GM12878 (cell line): ENCODE measurements at regions not wholly inside any gene's neighbourhood (a gene's known extent, or its start where the extent isn't known, plus 50 kb on each side); places are given as distances from the start of the nearest gene placed in this dataset.

ENCODE experiments used
- ATAC-seq: fragments of 200-7000 bp; cut with Tn5 transposase; 3 replicates; pipeline ENCODE4 v1.9.1; 2020; ENCODE audit warnings: mild to moderate bottlenecking, moderate library complexity
- BruUV-seq: library from RNA; stranded (reverse); fragments of 400-500 nt; replicated peaks from 2 replicates; lab custom pipeline; 2021; lab: Mats Ljungman, UMichigan
- CTCF ChIA-PET: fragments of 300-600 bp; sonication (Branson Sonifier 250); formaldehyde crosslinking; extraction: SDS; loops from one replicate; lab custom pipeline; 2021; ENCODE audit warnings: inconsistent platforms; lab: Yijun Ruan, JAX
- POLR2A ChIA-PET: fragments of 350-600 bp; formaldehyde crosslinking; extraction: SDS; loops from one replicate; lab custom pipeline; 2021; ENCODE audit warnings: inconsistent platforms; lab: Charles Lee
- RAD21 ChIA-PET: fragments of 300-600 bp; sonication (Branson Sonifier 250); formaldehyde crosslinking; loops from one replicate; lab custom pipeline; 2023; ENCODE audit warnings: antibody characterized with exemption; ENCODE audit not compliant: unreplicated experiment; lab: Charles Lee
- SMC1A ChIA-PET: fragments of 300-600 bp; sonication (Branson Sonifier 250); formaldehyde crosslinking; loops from one replicate; lab custom pipeline; 2023; ENCODE audit not compliant: unreplicated experiment, uncharacterized antibody; lab: Charles Lee
- DNase-seq: peaks from one replicate; pipeline ENCODE4 v3.0.0-alpha.2; 2011; ENCODE audit warnings: low read depth, low spot score
- FAIRE-seq: peaks from 3 replicates; lab custom pipeline; 2011; peaks lifted over from hg19 to GRCh38; lab: Jason Lieb, UNC
- H2AFZ ChIP-seq: 2 replicates; pipeline ENCODE4 v1.6.0; 2011; ENCODE audit warnings: low read depth, low read length, control low read depth; ENCODE audit not compliant: control insufficient read depth
- H3K27ac ChIP-seq: 2 replicates; pipeline ENCODE4 v1.5.1; 2011; ENCODE audit warnings: control low read depth; ENCODE audit not compliant: control insufficient read depth, insufficient read depth
- H3K27me3 ChIP-seq, 2 experiments: replicated peaks in 1 of 2; 2 replicates each; pipeline versions ENCODE4 v1.6.0 to v1.6.1; 2011; ENCODE audit warnings: low read length in 1 of 2; ENCODE audit not compliant: control insufficient read depth in 2 of 2, insufficient read depth in 2 of 2
- H3K36me3 ChIP-seq, 2 experiments: 2 replicates each; pipeline ENCODE4 v1.5.1; 2011; ENCODE audit warnings: low read length in 1 of 2; ENCODE audit not compliant: control insufficient read depth in 2 of 2, insufficient read depth in 2 of 2
- H3K4me1 ChIP-seq: 2 replicates; pipeline ENCODE4 v1.6.1; 2011; ENCODE audit warnings: mild to moderate bottlenecking, low read length, moderate library complexity, mixed read lengths; ENCODE audit not compliant: control insufficient read depth, insufficient read depth
- H3K4me2 ChIP-seq: 2 replicates; pipeline ENCODE4 v1.6.0; 2011; ENCODE audit warnings: control low read depth; ENCODE audit not compliant: control insufficient read depth, insufficient read depth
- H3K4me3 ChIP-seq: fragments of 200-600 bp; sonication (generic); 2 replicates; pipeline ENCODE4 v1.5.1; 2016
- H3K79me2 ChIP-seq: 2 replicates; pipeline ENCODE4 v1.6.0; 2011; ENCODE audit warnings: low read length; ENCODE audit not compliant: control insufficient read depth, insufficient read depth
- H3K9ac ChIP-seq: 2 replicates; pipeline ENCODE4 v1.8.0; 2011; ENCODE audit warnings: low read length, control low read depth, mixed read lengths; ENCODE audit not compliant: control insufficient read depth, insufficient read depth
- H3K9me3 ChIP-seq: replicated peaks from 3 replicates; pipeline ENCODE4 v1.5.1; 2011; ENCODE audit warnings: mild to moderate bottlenecking, low read length; ENCODE audit not compliant: control insufficient read depth, insufficient read depth
- H4K20me1 ChIP-seq: 2 replicates; pipeline ENCODE4 v1.6.0; 2011; ENCODE audit not compliant: control insufficient read depth, insufficient read depth
- BCL11A ChIP-seq: IDR thresholded peaks from 2 replicates; pipeline ENCODE4 v1.6.1; 2011; ENCODE audit warnings: low read depth, low read length
- IKZF2 ChIP-seq, 2 experiments: fragments of 450-650 bp; IDR thresholded peaks; 2 replicates each; pipeline ENCODE4 v1.6.1; 2017; ENCODE audit warnings: mild to moderate bottlenecking in 2 of 2, moderate library complexity in 2 of 2
- MEF2A ChIP-seq: IDR thresholded peaks from 2 replicates; pipeline ENCODE4 v1.6.1; 2011; ENCODE audit warnings: low read depth, mild to moderate bottlenecking, low read length, moderate library complexity; ENCODE audit not compliant: insufficient read depth
- NR2C1 ChIP-seq: fragments of 450-650 bp; IDR thresholded peaks from 2 replicates; pipeline ENCODE4 v1.6.1; 2017; ENCODE audit warnings: antibody characterized with exemption, mild to moderate bottlenecking, moderate library complexity
- POLR2AphosphoS5 ChIP-seq: IDR thresholded peaks from 2 replicates; pipeline ENCODE4 v1.6.1; 2011; ENCODE audit warnings: mild to moderate bottlenecking, low read length, inconsistent platforms
- RAD21 ChIP-seq: IDR thresholded peaks from 2 replicates; pipeline ENCODE4 v1.6.1; 2011; ENCODE audit warnings: mild to moderate bottlenecking, low read depth, low read length, moderate library complexity; ENCODE audit not compliant: insufficient read depth
- RB1 ChIP-seq: fragments of 450-650 bp; formaldehyde crosslinking; IDR thresholded peaks from 2 replicates; pipeline ENCODE4 v1.6.1; 2017; ENCODE audit warnings: mild to moderate bottlenecking, borderline replicate concordance
- RCOR1 ChIP-seq: conservative IDR thresholded peaks from 2 replicates; pipeline ENCODE4 v1.6.1; 2012; ENCODE audit warnings: low read depth, low read length, improper control_type of control experiment
- RUNX3 ChIP-seq: IDR thresholded peaks from 2 replicates; pipeline ENCODE4 v1.6.1; 2012; ENCODE audit warnings: low read length, inconsistent platforms
- SUPT20H ChIP-seq: IDR thresholded peaks from 2 replicates; pipeline ENCODE4 v1.6.1; 2011; ENCODE audit warnings: low read depth, mild to moderate bottlenecking, low read length, moderate library complexity, borderline replicate concordance; ENCODE audit not compliant: control insufficient read depth
- TCF7 ChIP-seq: IDR thresholded peaks from 2 replicates; pipeline ENCODE4 v1.6.1; 2014; ENCODE audit warnings: antibody characterized with exemption, borderline replicate concordance
- YY1 ChIP-seq: IDR thresholded peaks from 2 replicates; pipeline ENCODE4 v1.6.1; 2011; ENCODE audit warnings: low read depth, mild to moderate bottlenecking, low read length
- ZNF207 ChIP-seq: fragments of 450-650 bp; IDR thresholded peaks from 2 replicates; pipeline ENCODE4 v1.6.1; 2014; ENCODE audit warnings: antibody characterized with exemption, mild to moderate bottlenecking, borderline replicate concordance
- WGBS: methylation state at CpG from one replicate; pipeline ENCODE4 v1.1.6; 2016; ENCODE audit warnings: low lambda C conversion rate; ENCODE audit not compliant: insufficient replicate concordance, insufficient coverage; ENCODE audit errors: missing lambda C conversion rate; 5-methylcytosine and 5-hydroxymethylcytosine counted together
- in situ Hi-C: fragments of 300-500 bp; cut with MboI; formaldehyde crosslinking; loops from 9 replicates; pipeline ENCODE4 v1.14.3; 2018; ENCODE audit warnings: mixed read lengths
- intact Hi-C: fragments of 100-400 bp; cut with micrococcal nuclease; formaldehyde crosslinking; loops from one replicate; pipeline ENCODE4 v1.14.2; 2022; ENCODE audit not compliant: unreplicated experiment
- TF ChIP-seq, protein P1 (sequence below): IDR thresholded peaks from 2 replicates; pipeline ENCODE4 v1.6.1; 2012; ENCODE audit warnings: mild to moderate bottlenecking, low read depth, low read length
- TF ChIP-seq, protein P2 (sequence below): IDR thresholded peaks from 2 replicates; pipeline ENCODE4 v1.6.1; 2011; ENCODE audit warnings: mild to moderate bottlenecking, low read depth, low read length, moderate library complexity; ENCODE audit not compliant: insufficient replicate concordance

DNA sequence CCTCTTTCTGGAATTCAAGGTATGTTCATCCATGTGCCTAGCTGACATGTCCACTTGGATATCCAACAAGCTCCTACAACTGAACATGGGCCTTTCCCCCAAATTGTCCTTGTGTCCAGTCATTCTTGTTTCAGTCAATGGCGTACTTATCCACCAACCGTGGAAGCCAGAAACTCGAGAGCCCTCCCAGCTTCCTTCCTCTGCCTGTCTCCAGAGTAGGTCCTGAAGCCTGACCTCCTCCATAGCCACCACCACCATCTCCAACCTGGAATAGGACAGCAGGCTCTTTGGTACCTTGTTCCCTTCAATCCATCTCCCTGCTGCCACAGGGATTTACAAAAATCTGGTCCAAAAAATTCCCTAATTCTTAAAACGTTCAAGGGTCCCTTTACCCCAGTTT, 305.1 kb downstream of the RPS24 start:
- ChIA-PET SMC1A (no interaction called here), POLR2A (no interaction called here), RAD21 (no interaction called here), CTCF (interaction anchor here (0.6 kb wide), 1 partner anchor 1036 kb away, joined by 3 read pairs; no protein-coding TSS in a partner anchor)
- Histone ChIP-seq H3K4me1 (no peaks in the 10 kb centered on the region), H4K20me1 (no peaks in the 10 kb centered on the region), H3K4me3 (no peak overlapping the region), H3K9ac (no peak overlapping the region), H3K4me2 (no peak overlapping the region), H2AFZ (no peak overlapping the region), H3K27ac (no peak overlapping the region), H3K27me3 (no peaks in the 10 kb centered on the region; a peak in 4 of 4 replicates), H3K9me3 (no peaks in the 10 kb centered on the region), H3K79me2 (no peaks in the 10 kb centered on the region), H3K36me3 (no peaks in the 10 kb centered on the region)
- DNase-seq = no peak
- ATAC-seq = no peak
- in situ Hi-C loops (no loop called here), intact Hi-C loops (no loop called here)
- no TSS peak for BruUV-seq
- 43% methylated on average over 4 of the region's 4 CpGs for WGBS
- no peak for FAIRE-seq
- TF ChIP-seq POLR2AphosphoS5 = no peak
- no peak for TF ChIP-seq RAD21
- no peak for TF ChIP-seq SUPT20H
- TF ChIP-seq RB1 = no peak
- TF ChIP-seq TCF7 = no peak
- no peak for TF ChIP-seq RCOR1
- no peak for TF ChIP-seq YY1

DNA sequence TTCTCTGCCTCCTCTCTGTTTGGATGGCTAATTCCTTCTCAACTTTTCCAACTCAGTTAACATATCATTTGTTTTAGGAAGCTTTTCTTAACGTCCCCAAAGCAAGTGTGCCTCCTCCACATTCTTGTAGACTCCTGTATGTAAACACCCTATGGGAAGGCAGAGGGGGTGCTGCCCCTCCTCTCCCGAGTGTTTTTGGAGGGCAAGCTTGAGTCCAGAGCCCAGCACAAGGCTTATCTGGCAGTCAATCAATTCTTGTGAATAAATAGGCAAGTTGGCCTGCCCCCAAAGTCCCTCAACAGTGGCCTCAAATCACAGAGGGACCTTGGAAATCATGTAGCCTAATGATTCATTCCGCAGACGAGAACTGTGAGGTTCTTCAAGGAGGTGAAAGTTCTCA, 305.6 kb downstream of the RPS24 start:
- Histone ChIP-seq H3K9ac (no peak overlapping the region), H3K27me3 (no peaks in the 10 kb centered on the region; a peak in 4 of 4 replicates), H3K4me2 (no peak overlapping the region), H3K27ac (no peak overlapping the region), H3K4me1 (no peaks in the 10 kb centered on the region), H3K36me3 (no peaks in the 10 kb centered on the region), H3K79me2 (no peaks in the 10 kb centered on the region), H3K9me3 (no peaks in the 10 kb centered on the region), H4K20me1 (no peaks in the 10 kb centered on the region), H3K4me3 (no peak overlapping the region), H2AFZ (no peak overlapping the region)
- RAD21 ChIA-PET = no interaction called here
- DNase-seq (no peak), ATAC-seq (no peak), FAIRE-seq (no peak)
- 0% methylated on average over 4 of the region's 4 CpGs for WGBS
- POLR2A ChIA-PET = no interaction called here
- in situ Hi-C loops (no loop called here), intact Hi-C loops (no loop called here)
- BruUV-seq = no TSS peak
- CTCF ChIA-PET = no interaction called here
- SMC1A ChIA-PET = no interaction called here
- TF ChIP-seq MEF2A (no peak), NR2C1 (no peak), RUNX3 (no peak), ZNF207 (no peak), BCL11A (no peak), POLR2AphosphoS5 (no peak), IKZF2 (IDR thresholded peaks at IDR 0.05) (no peak)
- TF ChIP-seq, protein P1, sequence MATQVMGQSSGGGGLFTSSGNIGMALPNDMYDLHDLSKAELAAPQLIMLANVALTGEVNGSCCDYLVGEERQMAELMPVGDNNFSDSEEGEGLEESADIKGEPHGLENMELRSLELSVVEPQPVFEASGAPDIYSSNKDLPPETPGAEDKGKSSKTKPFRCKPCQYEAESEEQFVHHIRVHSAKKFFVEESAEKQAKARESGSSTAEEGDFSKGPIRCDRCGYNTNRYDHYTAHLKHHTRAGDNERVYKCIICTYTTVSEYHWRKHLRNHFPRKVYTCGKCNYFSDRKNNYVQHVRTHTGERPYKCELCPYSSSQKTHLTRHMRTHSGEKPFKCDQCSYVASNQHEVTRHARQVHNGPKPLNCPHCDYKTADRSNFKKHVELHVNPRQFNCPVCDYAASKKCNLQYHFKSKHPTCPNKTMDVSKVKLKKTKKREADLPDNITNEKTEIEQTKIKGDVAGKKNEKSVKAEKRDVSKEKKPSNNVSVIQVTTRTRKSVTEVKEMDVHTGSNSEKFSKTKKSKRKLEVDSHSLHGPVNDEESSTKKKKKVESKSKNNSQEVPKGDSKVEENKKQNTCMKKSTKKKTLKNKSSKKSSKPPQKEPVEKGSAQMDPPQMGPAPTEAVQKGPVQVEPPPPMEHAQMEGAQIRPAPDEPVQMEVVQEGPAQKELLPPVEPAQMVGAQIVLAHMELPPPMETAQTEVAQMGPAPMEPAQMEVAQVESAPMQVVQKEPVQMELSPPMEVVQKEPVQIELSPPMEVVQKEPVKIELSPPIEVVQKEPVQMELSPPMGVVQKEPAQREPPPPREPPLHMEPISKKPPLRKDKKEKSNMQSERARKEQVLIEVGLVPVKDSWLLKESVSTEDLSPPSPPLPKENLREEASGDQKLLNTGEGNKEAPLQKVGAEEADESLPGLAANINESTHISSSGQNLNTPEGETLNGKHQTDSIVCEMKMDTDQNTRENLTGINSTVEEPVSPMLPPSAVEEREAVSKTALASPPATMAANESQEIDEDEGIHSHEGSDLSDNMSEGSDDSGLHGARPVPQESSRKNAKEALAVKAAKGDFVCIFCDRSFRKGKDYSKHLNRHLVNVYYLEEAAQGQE = no peak
- TF ChIP-seq, protein P2, sequence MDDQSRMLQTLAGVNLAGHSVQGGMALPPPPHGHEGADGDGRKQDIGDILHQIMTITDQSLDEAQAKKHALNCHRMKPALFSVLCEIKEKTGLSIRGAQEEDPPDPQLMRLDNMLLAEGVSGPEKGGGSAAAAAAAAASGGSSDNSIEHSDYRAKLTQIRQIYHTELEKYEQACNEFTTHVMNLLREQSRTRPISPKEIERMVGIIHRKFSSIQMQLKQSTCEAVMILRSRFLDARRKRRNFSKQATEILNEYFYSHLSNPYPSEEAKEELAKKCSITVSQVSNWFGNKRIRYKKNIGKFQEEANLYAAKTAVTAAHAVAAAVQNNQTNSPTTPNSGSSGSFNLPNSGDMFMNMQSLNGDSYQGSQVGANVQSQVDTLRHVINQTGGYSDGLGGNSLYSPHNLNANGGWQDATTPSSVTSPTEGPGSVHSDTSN = no peak
